SK-N-SH (cell line): ENCODE measurements at regions not wholly inside any gene's neighbourhood (a gene's known extent, or its start where the extent isn't known, plus 50 kb on each side); places are given as distances from the start of the nearest gene placed in this dataset.

ENCODE experiments used
- CTCF ChIA-PET: fragments of 300-600, 350-600 bp; formaldehyde crosslinking; extraction: SDS; loops from one replicate; lab custom pipeline; 2021; lab: Yijun Ruan, JAX
- POLR2A ChIA-PET: fragments of 350-600 bp; sonication (Branson Sonifier 250); formaldehyde crosslinking; extraction: SDS; loops from one replicate; lab custom pipeline; 2020; ENCODE audit warnings: antibody characterized with exemption, inconsistent platforms; lab: Yijun Ruan, JAX
- DNase-seq: peaks from one replicate; pipeline ENCODE4 v3.0.0; 2012
- H2AFZ ChIP-seq: fragments of 200-600 bp; sonication (generic); 2 replicates; pipeline ENCODE4 v1.8.1; 2016; ENCODE audit warnings: antibody characterized with exemption, mild to moderate bottlenecking, low read depth
- H3F3A ChIP-seq: fragments of 200-600 bp; sonication (generic); replicated peaks from 2 replicates; pipeline ENCODE3; 2016; ENCODE audit warnings: antibody characterized with exemption, mild to moderate bottlenecking; ENCODE audit not compliant: insufficient read depth
- H3K27ac ChIP-seq, 2 experiments: fragments of 200-500 bp in 1 of 2; fragments of 200-600 bp in 1 of 2; sonication (Bioruptor generic) in 1 of 2; sonication (generic), shearing (Covaris generic) in 1 of 2; 2 replicates each; pipeline versions ENCODE4 v1.5.1 to v1.6.1; 2014 to 2016; ENCODE audit warnings: low read depth in 2 of 2, inconsistent platforms in 1 of 2, low read length in 1 of 2, mild to moderate bottlenecking in 1 of 2, mixed read lengths in 1 of 2
- H3K27me3 ChIP-seq: fragments of 200-600 bp; sonication (generic), shearing (Covaris generic); 2 replicates; pipeline ENCODE4 v1.6.1; 2016; ENCODE audit warnings: mixed run types; ENCODE audit not compliant: insufficient read depth
- H3K36me3 ChIP-seq, 2 experiments: fragments of 200-500 bp in 1 of 2; fragments of 200-600 bp in 1 of 2; sonication (Bioruptor generic) in 1 of 2; sonication (generic) in 1 of 2; replicated peaks in 1 of 2; 2 replicates each; pipeline versions ENCODE3 to v1.5.1; 2014 to 2016; ENCODE audit warnings: low read length in 1 of 2, mild to moderate bottlenecking in 1 of 2; ENCODE audit not compliant: insufficient read depth in 2 of 2, control insufficient read depth in 1 of 2
- H3K4me1 ChIP-seq, 2 experiments: fragments of 200-500 bp in 1 of 2; fragments of 200-600 bp in 1 of 2; sonication (Bioruptor generic) in 1 of 2; sonication (generic), shearing (Covaris generic) in 1 of 2; 2 replicates each; pipeline versions ENCODE4 v1.5.1 to v1.6.1; 2014 to 2016; ENCODE audit warnings: low read depth in 1 of 2, low read length in 1 of 2, mixed run types in 1 of 2; ENCODE audit not compliant: insufficient read depth in 2 of 2, control insufficient read depth in 1 of 2
- H3K4me2 ChIP-seq: fragments of 200-600 bp; sonication (generic), shearing (Covaris generic); 2 replicates; pipeline ENCODE4 v1.6.1; 2017; ENCODE audit warnings: mixed run types
- H3K4me3 ChIP-seq, 2 experiments: fragments of 200-500 bp in 1 of 2; fragments of 200-600 bp in 1 of 2; sonication (Bioruptor generic) in 1 of 2; sonication (generic), shearing (Covaris generic) in 1 of 2; 2 replicates each; pipeline versions ENCODE4 v1.5.1 to v1.8.1; 2014 to 2016; ENCODE audit warnings: low read depth in 2 of 2, inconsistent platforms in 1 of 2, low read length in 1 of 2, mild to moderate bottlenecking in 1 of 2, mixed read lengths in 1 of 2, moderate library complexity in 1 of 2
- H3K79me2 ChIP-seq: fragments of 200-600 bp; sonication (generic); 2 replicates; pipeline ENCODE4 v1.8.1; 2017; ENCODE audit warnings: mild to moderate bottlenecking; ENCODE audit not compliant: insufficient read depth
- H3K9ac ChIP-seq: fragments of 200-600 bp; sonication (generic); 2 replicates; pipeline ENCODE4 v1.6.1; 2017; ENCODE audit warnings: mixed run types
- H3K9me2 ChIP-seq: fragments of 200-600 bp; sonication (generic); 2 replicates; pipeline ENCODE4 v1.6.1; 2017; ENCODE audit warnings: mixed run types
- H3K9me3 ChIP-seq: fragments of 200-600 bp; sonication (generic); 2 replicates; pipeline ENCODE4 v1.6.1; 2017; ENCODE audit warnings: mixed run types, mild to moderate bottlenecking, moderate library complexity
- H4K20me1 ChIP-seq: fragments of 200-600 bp; sonication (generic); 2 replicates; pipeline ENCODE4 v1.6.1; 2017; ENCODE audit warnings: mild to moderate bottlenecking, mixed run types; ENCODE audit not compliant: insufficient read depth
- EZH2phosphoT487 ChIP-seq: fragments of 200-600 bp; sonication (generic); IDR thresholded peaks from 2 replicates; pipeline ENCODE4 v1.6.1; 2017; ENCODE audit warnings: low read depth, mixed run types, mild to moderate bottlenecking, antibody characterized with exemption, moderate library complexity, borderline replicate concordance
- FOXJ3 ChIP-seq: sonication (generic); formaldehyde crosslinking; IDR thresholded peaks from 2 replicates; pipeline ENCODE4 v1.5.1; 2020; ENCODE audit warnings: mild to moderate bottlenecking, missing genetic modification reagents
- GABPA ChIP-seq: IDR thresholded peaks from 2 replicates; pipeline ENCODE4 v1.4.0; 2012; ENCODE audit warnings: low read depth, mild to moderate bottlenecking
- GATA2 ChIP-seq: sonication (generic); formaldehyde crosslinking; IDR thresholded peaks from 2 replicates; pipeline ENCODE4 v1.5.0; 2020; ENCODE audit warnings: mild to moderate bottlenecking, missing genetic modification reagents
- MAX ChIP-seq: IDR thresholded peaks from 2 replicates; pipeline ENCODE4 v1.4.0; 2012; ENCODE audit warnings: low read depth
- MEF2A ChIP-seq: IDR thresholded peaks from 2 replicates; pipeline ENCODE4 v1.4.0; 2012; ENCODE audit warnings: low read depth, borderline replicate concordance
- RAD21 ChIP-seq: IDR thresholded peaks from 2 replicates; pipeline ENCODE4 v1.6.1; 2012; ENCODE audit warnings: mild to moderate bottlenecking, low read length
- USF2 ChIP-seq: fragments of 150-350 bp; IDR thresholded peaks from 2 replicates; pipeline ENCODE4 v1.6.1; 2017; ENCODE audit warnings: antibody characterized with exemption, low read length, low read depth, borderline replicate concordance
- WGBS: methylation state at CpG from one replicate; pipeline ENCODE4 v1.1.6; 2017; ENCODE audit warnings: low lambda C conversion rate; 5-methylcytosine and 5-hydroxymethylcytosine counted together
- TF ChIP-seq, protein P1 (sequence below): IDR thresholded peaks from 2 replicates; pipeline ENCODE4 v1.4.0; 2012; ENCODE audit warnings: low read depth, borderline replicate concordance

- no peaks in the 10 kb centered on the region for H4K20me1 ChIP-seq
- no peak for DNase-seq
- no peaks in the 10 kb centered on the region for H3K27me3 ChIP-seq
- no peak overlapping the region for H3K4me2 ChIP-seq
- CTCF ChIA-PET, result interaction anchor here (0.7 to 1.1 kb wide), 3 partner anchors 18 to 42 kb away, joined by 3 read pairs; no protein-coding TSS in a partner anchor
- H3K79me2 ChIP-seq, result no peaks in the 10 kb centered on the region
- no peak overlapping the region for H3K27ac ChIP-seq
- peak overlapping the region; percentile 38; the same call in 1 of the 2 replicates for H2AFZ ChIP-seq
- H3K4me1 ChIP-seq, result peaks cover 0 to 8% of the 10 kb centered on the region in 2 experiments; a peak in 1 of 4 replicates
- H3K4me3 ChIP-seq, result no peak overlapping the region
- TF ChIP-seq MEF2A, result no peak
- no peak for TF ChIP-seq MAX
- no peak for TF ChIP-seq USF2
- TF ChIP-seq RAD21, result no peak
- H3K9ac ChIP-seq, result no peak overlapping the region
- POLR2A ChIA-PET, result no interaction called here
- WGBS, result 93% methylated on average over 2 of the region's 2 CpGs
- peaks cover 3% of the 10 kb centered on the region for H3F3A ChIP-seq
- H3K9me3 ChIP-seq, result no peaks in the 10 kb centered on the region
- no peaks in the 10 kb centered on the region for H3K36me3 ChIP-seq
- H3K9me2 ChIP-seq, result no peaks in the 10 kb centered on the region
Measured at GRCh38 chr13:64674126-64674525, 2556.0 kb downstream of the PCDH9 start.

- CTCF ChIA-PET, result no interaction called here
- H3K9me3 ChIP-seq, result no peaks in the 10 kb centered on the region
- TF ChIP-seq MAX, result no peak
- TF ChIP-seq EZH2phosphoT487, result no peak
- TF ChIP-seq, protein P1, sequence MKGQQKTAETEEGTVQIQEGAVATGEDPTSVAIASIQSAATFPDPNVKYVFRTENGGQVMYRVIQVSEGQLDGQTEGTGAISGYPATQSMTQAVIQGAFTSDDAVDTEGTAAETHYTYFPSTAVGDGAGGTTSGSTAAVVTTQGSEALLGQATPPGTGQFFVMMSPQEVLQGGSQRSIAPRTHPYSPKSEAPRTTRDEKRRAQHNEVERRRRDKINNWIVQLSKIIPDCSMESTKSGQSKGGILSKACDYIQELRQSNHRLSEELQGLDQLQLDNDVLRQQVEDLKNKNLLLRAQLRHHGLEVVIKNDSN, result no peak
- no peak for TF ChIP-seq GATA2 (CRISPR knock-in tag)
- no peak for TF ChIP-seq FOXJ3 (CRISPR knock-in tag)
- TF ChIP-seq GABPA, result no peak
- TF ChIP-seq, all 33 proteins: peak for 0
- no peaks in the 10 kb centered on the region for H3K9me2 ChIP-seq
- no peaks in the 10 kb centered on the region for H3K27me3 ChIP-seq
- H3F3A ChIP-seq, result peaks cover 3% of the 10 kb centered on the region
- H3K4me2 ChIP-seq, result no peak overlapping the region
- H3K9ac ChIP-seq, result no peak overlapping the region
- POLR2A ChIA-PET, result no interaction called here
- WGBS, result 93% methylated on average over 2 of the region's 2 CpGs
- no peaks in the 10 kb centered on the region for H3K36me3 ChIP-seq
- H4K20me1 ChIP-seq, result no peaks in the 10 kb centered on the region
- no peak overlapping the region for H2AFZ ChIP-seq
- no peak overlapping the region for H3K27ac ChIP-seq
- DNase-seq, result no peak
- H3K79me2 ChIP-seq, result no peaks in the 10 kb centered on the region
- H3K4me3 ChIP-seq, result no peak overlapping the region
- peaks cover 0 to 8% of the 10 kb centered on the region in 2 experiments; a peak in 1 of 4 replicates for H3K4me1 ChIP-seq
Measured at GRCh38 chr13:64672751-64673150, 2557.4 kb downstream of the PCDH9 start.
